ENCODE measurements at regions not wholly inside any gene's neighbourhood (a gene's known extent, or its start where the extent isn't known, plus 50 kb on each side); places are given as distances from the start of the nearest gene placed in this dataset.
"Not testable (repeated sequence)": the region's sequence is repeated elsewhere in the genome, so short reads cannot be mapped to it uniquely, and the experiment has no call there.

- Histone ChIP-seq H3K23ac (ENCODE audit: insufficient read length, low read depth, low read length) (no peak overlapping the region), H2BK15ac (ENCODE audit: low read depth, low read length) (no peak overlapping the region), H3K79me2 (ENCODE audit: insufficient read depth, low read length) (no peaks in the 10 kb centered on the region), H2AK5ac (ENCODE audit: insufficient read length, low read length) (no peak overlapping the region), H4K91ac (ENCODE audit: insufficient read length, low read depth, low read length) (no peak overlapping the region), H3K18ac (ENCODE audit: insufficient read length, low read depth, low read length) (no peak overlapping the region), H3K9ac (ENCODE audit: extremely low read depth, insufficient read length, low read length) (no peak overlapping the region), H2BK5ac (ENCODE audit: insufficient read length, low read length) (no peak overlapping the region), H3K23me2 (ENCODE audit: insufficient read length, low read depth, low read length, poor library complexity, severe bottlenecking) (no peaks in the 10 kb centered on the region), H2BK12ac (ENCODE audit: insufficient read length, low read depth, low read length) (no peak overlapping the region), H2BK20ac (ENCODE audit: low read depth, low read length, poor library complexity, severe bottlenecking) (no peak overlapping the region), H2AFZ (ENCODE audit: low read length) (no peak overlapping the region), H2BK120ac (ENCODE audit: low read depth, low read length, poor library complexity, severe bottlenecking) (no peak overlapping the region), H3K27me3 (ENCODE audit: insufficient read depth, low read length) (no peaks in the 10 kb centered on the region), H3K27ac (ENCODE audit: insufficient read length, low read depth, low read length) (no peak overlapping the region), H3K4me2 (ENCODE audit: insufficient read depth, insufficient read length, low read length) (no peak overlapping the region), H3K14ac (ENCODE audit: insufficient read depth, low read length) (no peak overlapping the region), H3K79me1 (ENCODE audit: insufficient read depth, low read depth, low read length, poor library complexity, severe bottlenecking) (no peaks in the 10 kb centered on the region), H3K4ac (ENCODE audit: low read depth, low read length) (no peak overlapping the region), H3T11ph (ENCODE audit: low read length) (no peak overlapping the region), H4K20me1 (ENCODE audit: control insufficient read depth, insufficient read depth, insufficient read length) (no peaks in the 10 kb centered on the region), H3K4me1 (ENCODE audit: insufficient read depth, low read length) (no peaks in the 10 kb centered on the region), H4K5ac (ENCODE audit: insufficient read length, low read depth, low read length) (no peak overlapping the region), H3K56ac (ENCODE audit: insufficient read length, low read depth, low read length) (no peak overlapping the region), H4K8ac (replicated peaks; ENCODE audit: insufficient read length, low read depth, low read length) (no peak overlapping the region), H3K9me3 (ENCODE audit: control insufficient read depth, low read depth, low read length) (no peaks in the 10 kb centered on the region)
- no peak for TF ChIP-seq CTCF (conservative IDR thresholded peaks at IDR 0.05)
- Mint-ChIP-seq H3K27ac (peak overlapping the region in 1 of 3 experiments; percentile 25; a peak in 1 of 7 replicates), H3K36me3 (ENCODE audit: insufficient read depth in 1 of 3, low read depth in 3 of 3) (no peaks in the 10 kb centered on the region; a peak in 1 of 7 replicates), H3K4me1 (peaks cover 4% of the 10 kb centered on the region in 2 experiments), H3K4me3 (peak overlapping the region in 1 of 2 experiments; percentile 28; a peak in 2 of 5 replicates), H3K9me3 (peaks cover 0 to 4% of the 10 kb centered on the region in 2 experiments; a peak in 2 of 5 replicates), H3K27me3 (ENCODE audit: low read depth) (peaks cover 11% of the 10 kb centered on the region)
- DNase-seq: peak; percentile 33
- no CpG with 5 or more reads among the region's 7 CpGs for WGBS (ENCODE audit: extremely low coverage, insufficient read length, low lambda C conversion rate)
These were observed 193.3 kb upstream of the PHF14 start for GRCh38 chr7:10780400-10780747.

- H3K4me1 Mint-ChIP-seq; H3K4me2 ChIP-seq (ENCODE audit: insufficient read depth, insufficient read length, low read length); H3K79me1 ChIP-seq (ENCODE audit: insufficient read depth, low read depth, low read length, poor library complexity, severe bottlenecking); H4K5ac ChIP-seq (ENCODE audit: insufficient read length, low read depth, low read length); H2BK12ac ChIP-seq (ENCODE audit: insufficient read length, low read depth, low read length); H3K4ac ChIP-seq (ENCODE audit: low read depth, low read length); H3K4me1 ChIP-seq (ENCODE audit: insufficient read depth, low read length); H3K36me3 Mint-ChIP-seq (ENCODE audit: insufficient read depth in 1 of 3, low read depth in 3 of 3); H2AK5ac ChIP-seq (ENCODE audit: insufficient read length, low read length); H4K8ac ChIP-seq (replicated peaks; ENCODE audit: insufficient read length, low read depth, low read length); H3K18ac ChIP-seq (ENCODE audit: insufficient read length, low read depth, low read length); H2BK5ac ChIP-seq (ENCODE audit: insufficient read length, low read length); H3K23ac ChIP-seq (ENCODE audit: insufficient read length, low read depth, low read length); H3T11ph ChIP-seq (ENCODE audit: low read length); H2BK120ac ChIP-seq (ENCODE audit: low read depth, low read length, poor library complexity, severe bottlenecking); H3K9me3 Mint-ChIP-seq; H3K9ac ChIP-seq (ENCODE audit: extremely low read depth, insufficient read length, low read length); H3K27ac Mint-ChIP-seq; H3K27me3 ChIP-seq (ENCODE audit: insufficient read depth, low read length); H3K27me3 Mint-ChIP-seq (ENCODE audit: low read depth); H3K4me3 Mint-ChIP-seq; H3K9me3 ChIP-seq (ENCODE audit: control insufficient read depth, low read depth, low read length); DNase-seq; H2BK15ac ChIP-seq (ENCODE audit: low read depth, low read length); H3K79me2 ChIP-seq (ENCODE audit: insufficient read depth, low read length); H3K23me2 ChIP-seq (ENCODE audit: insufficient read length, low read depth, low read length, poor library complexity, severe bottlenecking); H2BK20ac ChIP-seq (ENCODE audit: low read depth, low read length, poor library complexity, severe bottlenecking); H3K56ac ChIP-seq (ENCODE audit: insufficient read length, low read depth, low read length); H4K20me1 ChIP-seq (ENCODE audit: control insufficient read depth, insufficient read depth, insufficient read length); H3K27ac ChIP-seq (ENCODE audit: insufficient read length, low read depth, low read length); H4K91ac ChIP-seq (ENCODE audit: insufficient read length, low read depth, low read length); H3K14ac ChIP-seq (ENCODE audit: insufficient read depth, low read length); H2AFZ ChIP-seq (ENCODE audit: low read length): not testable (repeated sequence)
- WGBS (ENCODE audit: extremely low coverage, insufficient read length, low lambda C conversion rate): no CpG with 5 or more reads among the region's 9 CpGs
These were observed 186.7 kb upstream of the PHF14 start for GRCh38 chr7:10786976-10787375.

Measured in H9 (cell line).